ENCODE measurements at regions not wholly inside any gene's neighbourhood (a gene's known extent, or its start where the extent isn't known, plus 50 kb on each side); places are given as distances from the start of the nearest gene placed in this dataset.

GRCh38 chr2:125535089-125535488 is 1120.9 kb upstream of the GYPC start:
- Histone ChIP-seq H3K27ac (no peak overlapping the region), H3K36me3 (no peaks in the 10 kb centered on the region), H3K4me3 (ENCODE audit: low read depth, low read length) (no peak overlapping the region), H3K9me3 (ENCODE audit: severe bottlenecking) (no peaks in the 10 kb centered on the region), H3K27me3 (ENCODE audit: insufficient read depth, low read depth, severe bottlenecking) (peaks cover 5% of the 10 kb centered on the region)
- TF ChIP-seq, protein P1, sequence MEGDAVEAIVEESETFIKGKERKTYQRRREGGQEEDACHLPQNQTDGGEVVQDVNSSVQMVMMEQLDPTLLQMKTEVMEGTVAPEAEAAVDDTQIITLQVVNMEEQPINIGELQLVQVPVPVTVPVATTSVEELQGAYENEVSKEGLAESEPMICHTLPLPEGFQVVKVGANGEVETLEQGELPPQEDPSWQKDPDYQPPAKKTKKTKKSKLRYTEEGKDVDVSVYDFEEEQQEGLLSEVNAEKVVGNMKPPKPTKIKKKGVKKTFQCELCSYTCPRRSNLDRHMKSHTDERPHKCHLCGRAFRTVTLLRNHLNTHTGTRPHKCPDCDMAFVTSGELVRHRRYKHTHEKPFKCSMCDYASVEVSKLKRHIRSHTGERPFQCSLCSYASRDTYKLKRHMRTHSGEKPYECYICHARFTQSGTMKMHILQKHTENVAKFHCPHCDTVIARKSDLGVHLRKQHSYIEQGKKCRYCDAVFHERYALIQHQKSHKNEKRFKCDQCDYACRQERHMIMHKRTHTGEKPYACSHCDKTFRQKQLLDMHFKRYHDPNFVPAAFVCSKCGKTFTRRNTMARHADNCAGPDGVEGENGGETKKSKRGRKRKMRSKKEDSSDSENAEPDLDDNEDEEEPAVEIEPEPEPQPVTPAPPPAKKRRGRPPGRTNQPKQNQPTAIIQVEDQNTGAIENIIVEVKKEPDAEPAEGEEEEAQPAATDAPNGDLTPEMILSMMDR (IDR thresholded peaks at IDR 0.05; ENCODE audit: low read depth, low read length): no peak
- no peak for DNase-seq

DNA sequence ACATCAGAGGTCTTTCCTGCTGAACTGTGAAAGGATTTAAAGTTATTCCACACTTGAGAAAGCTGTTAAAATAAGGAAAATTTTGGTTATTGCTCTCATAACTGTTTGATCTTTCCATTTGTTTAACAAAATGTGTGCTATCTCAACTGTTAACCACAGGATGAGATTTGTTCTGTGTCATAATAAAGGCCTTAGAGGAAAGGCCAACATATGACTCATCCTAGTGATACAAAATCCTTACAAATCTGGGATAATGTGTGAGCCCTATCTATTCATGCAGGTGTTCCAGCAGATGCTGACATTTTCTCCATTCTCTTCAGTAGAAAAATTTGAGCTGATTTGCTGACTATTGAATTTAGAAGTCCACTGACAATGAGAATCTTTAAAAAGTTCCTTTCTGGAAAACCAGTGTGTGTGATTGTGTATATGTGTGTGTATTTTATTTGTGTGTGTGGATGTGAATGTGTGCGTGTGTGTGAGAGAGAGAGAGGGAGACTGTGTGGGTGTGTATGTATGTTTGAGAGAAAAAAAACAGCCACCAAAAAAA is 1111.9 kb upstream of the GYPC start:
- no peaks in the 10 kb centered on the region for H3K27me3 ChIP-seq (ENCODE audit: insufficient read depth, low read depth, severe bottlenecking)
- H3K4me3 ChIP-seq (ENCODE audit: low read depth, low read length): no peak overlapping the region
- TF ChIP-seq, protein P1 (IDR thresholded peaks at IDR 0.05; ENCODE audit: low read depth, low read length): no peak
- H3K36me3 ChIP-seq: no peaks in the 10 kb centered on the region
- DNase-seq: no peak
- no peaks in the 10 kb centered on the region for H3K9me3 ChIP-seq (ENCODE audit: severe bottlenecking)
- no peak overlapping the region for H3K27ac ChIP-seq

- DNase-seq: peak; percentile 9
- no peak overlapping the region for H3K27ac ChIP-seq
- TF ChIP-seq, protein P1 (IDR thresholded peaks at IDR 0.05; ENCODE audit: low read depth, low read length): no peak
- no peak overlapping the region for H3K4me3 ChIP-seq (ENCODE audit: low read depth, low read length)
- H3K27me3 ChIP-seq (ENCODE audit: insufficient read depth, low read depth, severe bottlenecking): peaks cover 2% of the 10 kb centered on the region
- no peaks in the 10 kb centered on the region for H3K36me3 ChIP-seq
- no peaks in the 10 kb centered on the region for H3K9me3 ChIP-seq (ENCODE audit: severe bottlenecking)
Observed at GRCh38 chr2:125553768-125554167, 1102.2 kb upstream of the GYPC start.

GRCh38 chr2:125554956-125555355 is 1101.0 kb upstream of the GYPC start:
- no peak overlapping the region for H3K27ac ChIP-seq
- peaks cover 2% of the 10 kb centered on the region for H3K27me3 ChIP-seq (ENCODE audit: insufficient read depth, low read depth, severe bottlenecking)
- no peak for DNase-seq
- TF ChIP-seq, protein P1 (IDR thresholded peaks at IDR 0.05; ENCODE audit: low read depth, low read length): no peak
- no peaks in the 10 kb centered on the region for H3K36me3 ChIP-seq
- H3K9me3 ChIP-seq (ENCODE audit: severe bottlenecking): no peaks in the 10 kb centered on the region
- H3K4me3 ChIP-seq (ENCODE audit: low read depth, low read length): no peak overlapping the region

- peaks cover 2% of the 10 kb centered on the region for H3K27me3 ChIP-seq (ENCODE audit: insufficient read depth, low read depth, severe bottlenecking)
- no peak overlapping the region for H3K27ac ChIP-seq
- H3K9me3 ChIP-seq (ENCODE audit: severe bottlenecking): no peaks in the 10 kb centered on the region
- DNase-seq: no peak
- TF ChIP-seq, protein P1 (IDR thresholded peaks at IDR 0.05; ENCODE audit: low read depth, low read length): no peak
- H3K36me3 ChIP-seq: no peaks in the 10 kb centered on the region
- H3K4me3 ChIP-seq (ENCODE audit: low read depth, low read length): no peak overlapping the region
Observed at GRCh38 chr2:125559186-125559585, 1096.8 kb upstream of the GYPC start.

DNA sequence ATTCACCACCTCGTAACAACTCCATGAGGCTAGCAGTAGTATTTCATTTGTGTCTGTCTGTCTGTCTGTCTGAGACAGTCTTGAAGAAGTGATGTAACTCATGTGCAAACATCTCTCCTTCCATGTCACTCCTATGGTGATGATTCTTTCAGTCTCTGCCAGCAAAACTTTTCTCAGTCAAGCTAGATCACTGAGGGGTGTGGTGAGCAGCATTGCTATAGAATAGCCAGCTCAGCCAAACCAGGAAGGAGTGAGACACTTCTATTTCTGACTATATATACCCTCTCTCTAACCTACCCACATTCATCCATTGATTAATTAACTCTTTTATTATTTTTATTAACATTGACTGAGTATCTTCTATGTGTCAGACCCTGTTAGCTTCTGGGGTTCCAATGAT is 1095.1 kb upstream of the GYPC start:
- Histone ChIP-seq H3K27me3 (ENCODE audit: insufficient read depth, low read depth, severe bottlenecking) (peaks cover 4% of the 10 kb centered on the region), H3K9me3 (ENCODE audit: severe bottlenecking) (no peaks in the 10 kb centered on the region), H3K27ac (no peak overlapping the region), H3K36me3 (no peaks in the 10 kb centered on the region), H3K4me3 (ENCODE audit: low read depth, low read length) (no peak overlapping the region)
- DNase-seq: no peak
- TF ChIP-seq, protein P1 (IDR thresholded peaks at IDR 0.05; ENCODE audit: low read depth, low read length): no peak
